ENCODE measurements at regions not wholly inside any gene's neighbourhood (a gene's known extent, or its start where the extent isn't known, plus 50 kb on each side); places are given as distances from the start of the nearest gene placed in this dataset.

DNA sequence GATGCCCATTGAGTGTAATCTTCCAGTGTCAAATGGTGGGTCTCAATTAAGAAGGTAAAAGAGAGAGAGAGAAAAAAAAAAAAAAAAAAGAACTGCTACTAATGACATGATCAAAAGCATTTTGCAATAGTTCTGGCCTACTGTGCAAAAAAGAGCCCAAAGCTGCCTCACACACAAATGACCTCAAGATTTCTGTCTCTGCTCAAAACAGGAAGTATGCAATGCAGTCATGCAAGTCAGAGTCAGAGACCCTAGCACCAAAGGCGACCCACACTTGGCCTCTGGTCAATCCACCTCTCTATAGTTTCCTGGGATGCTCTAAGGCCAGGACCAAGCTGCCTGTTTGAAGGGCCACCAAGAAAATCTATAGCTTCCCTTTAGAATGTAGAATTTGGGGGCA is 323.5 kb downstream of the VPS13C start:
- TF ChIP-seq POLR2A (IDR thresholded peaks at IDR 0.05) (no peak), POLR2AphosphoS5 (IDR thresholded peaks at IDR 0.05) (no peak), EP300 (IDR thresholded peaks at IDR 0.05; ENCODE audit: low read depth) (no peak)
- TF ChIP-seq, protein P1, sequence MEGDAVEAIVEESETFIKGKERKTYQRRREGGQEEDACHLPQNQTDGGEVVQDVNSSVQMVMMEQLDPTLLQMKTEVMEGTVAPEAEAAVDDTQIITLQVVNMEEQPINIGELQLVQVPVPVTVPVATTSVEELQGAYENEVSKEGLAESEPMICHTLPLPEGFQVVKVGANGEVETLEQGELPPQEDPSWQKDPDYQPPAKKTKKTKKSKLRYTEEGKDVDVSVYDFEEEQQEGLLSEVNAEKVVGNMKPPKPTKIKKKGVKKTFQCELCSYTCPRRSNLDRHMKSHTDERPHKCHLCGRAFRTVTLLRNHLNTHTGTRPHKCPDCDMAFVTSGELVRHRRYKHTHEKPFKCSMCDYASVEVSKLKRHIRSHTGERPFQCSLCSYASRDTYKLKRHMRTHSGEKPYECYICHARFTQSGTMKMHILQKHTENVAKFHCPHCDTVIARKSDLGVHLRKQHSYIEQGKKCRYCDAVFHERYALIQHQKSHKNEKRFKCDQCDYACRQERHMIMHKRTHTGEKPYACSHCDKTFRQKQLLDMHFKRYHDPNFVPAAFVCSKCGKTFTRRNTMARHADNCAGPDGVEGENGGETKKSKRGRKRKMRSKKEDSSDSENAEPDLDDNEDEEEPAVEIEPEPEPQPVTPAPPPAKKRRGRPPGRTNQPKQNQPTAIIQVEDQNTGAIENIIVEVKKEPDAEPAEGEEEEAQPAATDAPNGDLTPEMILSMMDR (IDR thresholded peaks at IDR 0.05): no peak
